Suprapubic skin (tissue), 4 donors: ENCODE measurements at regions not wholly inside any gene's neighbourhood (a gene's known extent, or its start where the extent isn't known, plus 50 kb on each side); places are given as distances from the start of the nearest gene placed in this dataset.
"Not testable (repeated sequence)": the region's sequence is repeated elsewhere in the genome, so short reads cannot be mapped to it uniquely, and the experiment has no call there.

ENCODE experiments used
- DNase-seq, 2 donors: peaks; one replicate each; pipeline ENCODE4 v3.0.0-alpha.2; 2019; ENCODE audit warnings: low spot score in 2 of 2
- H3K27ac ChIP-seq: fragments of 200-600 bp; sonication (generic); one replicate; pipeline ENCODE4 v1.5.1; 2019
- H3K27me3 ChIP-seq: fragments of 200-600 bp; sonication (generic); one replicate; pipeline ENCODE4 v1.5.1; 2019
- H3K36me3 ChIP-seq: fragments of 200-600 bp; sonication (generic); one replicate; pipeline ENCODE4 v1.5.1; 2019
- H3K4me1 ChIP-seq: fragments of 200-600 bp; sonication (generic); one replicate; pipeline ENCODE4 v1.5.1; 2019
- H3K4me3 ChIP-seq: fragments of 200-600 bp; sonication (generic); one replicate; pipeline ENCODE4 v1.5.1; 2019; ENCODE audit warnings: mild to moderate bottlenecking
- H3K9me3 ChIP-seq: fragments of 200-600 bp; sonication (generic); one replicate; pipeline ENCODE4 v1.5.1; 2019
- CTCF ChIP-seq, 2 donors: fragments of 200-600 bp in 1 of 2; fragments of 450-650 bp in 1 of 2; sonication (generic) in 1 of 2; IDR thresholded peaks; one replicate each; pipeline ENCODE4 v1.5.1; 2016 to 2019; ENCODE audit warnings: antibody characterized with exemption in 2 of 2, mild to moderate bottlenecking in 1 of 2, moderate library complexity in 1 of 2
- EP300 ChIP-seq: sonication (generic); formaldehyde crosslinking; IDR thresholded peaks from one replicate; pipeline ENCODE4 v1.6.1; 2017; ENCODE audit warnings: antibody characterized with exemption
- POLR2A ChIP-seq, 2 donors: fragments of 450-650 bp; IDR thresholded peaks; one replicate each; pipeline ENCODE4 v1.6.1; 2017; ENCODE audit warnings: antibody characterized with exemption in 2 of 2, mild to moderate bottlenecking in 2 of 2, moderate library complexity in 2 of 2
- POLR2AphosphoS5 ChIP-seq, 3 donors: sonication (generic); formaldehyde crosslinking; IDR thresholded peaks; one replicate each; pipeline ENCODE4 v1.6.1; 2017; ENCODE audit warnings: antibody characterized with exemption in 3 of 3
- WGBS: methylation state at CpG from one replicate; pipeline ENCODE4 v1.1.5; 2018; 5-methylcytosine and 5-hydroxymethylcytosine counted together

GRCh38 chr5:43802651-43803050 lies 199.7 kb downstream of the NNT start:
- H3K27me3 ChIP-seq, result no peaks in the 10 kb centered on the region
- H3K27ac ChIP-seq, result no peak overlapping the region
- TF ChIP-seq CTCF (IDR thresholded peaks at IDR 0.05) (no peak), POLR2AphosphoS5 (IDR thresholded peaks at IDR 0.05) (no peak), POLR2A (IDR thresholded peaks at IDR 0.05) (no peak), EP300 (no peak)
- no peaks in the 10 kb centered on the region for H3K9me3 ChIP-seq
- no peaks in the 10 kb centered on the region for H3K36me3 ChIP-seq
- WGBS, result 81% methylated on average over 3 of the region's 3 CpGs
- no peaks in the 10 kb centered on the region for H3K4me1 ChIP-seq
- no peak for DNase-seq
- no peak overlapping the region for H3K4me3 ChIP-seq

- Histone ChIP-seq H3K27me3 (no peaks in the 10 kb centered on the region), H3K4me3 (no peak overlapping the region), H3K27ac (no peak overlapping the region), H3K36me3 (no peaks in the 10 kb centered on the region), H3K9me3 (no peaks in the 10 kb centered on the region), H3K4me1 (no peaks in the 10 kb centered on the region)
- no peak for TF ChIP-seq POLR2AphosphoS5 (IDR thresholded peaks at IDR 0.05)
- no peak for TF ChIP-seq CTCF (IDR thresholded peaks at IDR 0.05)
- TF ChIP-seq POLR2A (IDR thresholded peaks at IDR 0.05), result no peak
- no peak for TF ChIP-seq EP300
- WGBS, result 36% methylated on average over 1 of the region's 1 CpG
- DNase-seq, result no peak
Observed at GRCh38 chr5:43802119-43802518, 199.1 kb downstream of the NNT start.

GRCh38 chr5:43798740-43799139 lies 195.8 kb downstream of the NNT start:
- no peaks in the 10 kb centered on the region for H3K36me3 ChIP-seq
- H3K27ac ChIP-seq, result no peak overlapping the region
- no peaks in the 10 kb centered on the region for H3K9me3 ChIP-seq
- no peaks in the 10 kb centered on the region for H3K27me3 ChIP-seq
- no peak for DNase-seq
- no peaks in the 10 kb centered on the region for H3K4me1 ChIP-seq
- TF ChIP-seq POLR2AphosphoS5 (IDR thresholded peaks at IDR 0.05) (no peak), CTCF (IDR thresholded peaks at IDR 0.05) (no peak), EP300 (no peak), POLR2A (IDR thresholded peaks at IDR 0.05) (no peak)
- H3K4me3 ChIP-seq, result no peak overlapping the region

GRCh38 chr5:43791880-43792279 lies 188.9 kb downstream of the NNT start:
- H3K9me3 ChIP-seq, H3K36me3 ChIP-seq, DNase-seq, H3K4me1 ChIP-seq, H3K27ac ChIP-seq, H3K4me3 ChIP-seq, H3K27me3 ChIP-seq: not testable (repeated sequence)
- 95% methylated on average over 6 of the region's 6 CpGs for WGBS

- Histone ChIP-seq H3K4me3 (no peak overlapping the region), H3K9me3 (no peaks in the 10 kb centered on the region), H3K36me3 (no peaks in the 10 kb centered on the region), H3K27ac (no peak overlapping the region), H3K27me3 (no peaks in the 10 kb centered on the region), H3K4me1 (no peaks in the 10 kb centered on the region)
- no peak for DNase-seq
- TF ChIP-seq CTCF (IDR thresholded peaks at IDR 0.05) (no peak), POLR2AphosphoS5 (IDR thresholded peaks at IDR 0.05) (no peak), POLR2A (IDR thresholded peaks at IDR 0.05) (no peak), EP300 (no peak)
- WGBS, result 53% methylated on average over 3 of the region's 3 CpGs
Observed at GRCh38 chr5:43785198-43785597, 182.2 kb downstream of the NNT start.

- H3K4me3 ChIP-seq, result no peak overlapping the region
- WGBS, result 45% methylated on average over 1 of the region's 1 CpG
- DNase-seq, result no peak
- TF ChIP-seq POLR2AphosphoS5 (IDR thresholded peaks at IDR 0.05), result no peak
- TF ChIP-seq POLR2A (IDR thresholded peaks at IDR 0.05), result no peak
- no peak for TF ChIP-seq EP300
- TF ChIP-seq CTCF (IDR thresholded peaks at IDR 0.05), result no peak
- H3K9me3 ChIP-seq, result no peaks in the 10 kb centered on the region
- no peaks in the 10 kb centered on the region for H3K27me3 ChIP-seq
- no peak overlapping the region for H3K27ac ChIP-seq
- no peaks in the 10 kb centered on the region for H3K36me3 ChIP-seq
- H3K4me1 ChIP-seq, result no peaks in the 10 kb centered on the region
Observed at GRCh38 chr5:43780586-43780985, 177.6 kb downstream of the NNT start.
